Sigmoid colon (tissue), 6 donors: ENCODE measurements at regions not wholly inside any gene's neighbourhood (a gene's known extent, or its start where the extent isn't known, plus 50 kb on each side); places are given as distances from the start of the nearest gene placed in this dataset.

Source experiments
- DNase-seq: peaks from one replicate; pipeline ENCODE4 v3.0.0-alpha.2; 2019
- H3K27ac ChIP-seq, 4 donors: fragments of 200-600 bp; sonication (generic); one replicate each; pipeline ENCODE4 v1.5.1; 2016 to 2019; ENCODE audit warnings: mild to moderate bottlenecking in 1 of 4
- H3K27me3 ChIP-seq, 3 donors: fragments of 200-600 bp; sonication (generic); one replicate each; pipeline ENCODE4 v1.5.1; 2019; ENCODE audit warnings: mild to moderate bottlenecking in 1 of 3
- H3K36me3 ChIP-seq, 4 donors: fragments of 200-600 bp; sonication (generic); one replicate each; pipeline ENCODE4 v1.5.1; 2016 to 2019
- H3K4me1 ChIP-seq, 4 donors: fragments of 200-600 bp; sonication (generic); one replicate each; pipeline ENCODE4 v1.5.1; 2017 to 2019
- H3K4me3 ChIP-seq, 4 donors: fragments of 200-600 bp; sonication (generic); one replicate each; pipeline ENCODE4 v1.5.1; 2017 to 2019; ENCODE audit warnings: mild to moderate bottlenecking in 2 of 4, moderate library complexity in 1 of 4
- H3K9me3 ChIP-seq, 4 donors: fragments of 200-600 bp in 3 of 4; sonication (generic) in 3 of 4; one replicate each; pipeline versions ENCODE4 v1.5.1 to v1.6.1; 2013 to 2019
- CTCF ChIP-seq, 4 experiments: fragments of 450-650 bp in 3 of 4; fragments of 200-600 bp in 1 of 4; IDR thresholded peaks; one replicate each; pipeline ENCODE4 v1.5.1; 2016 to 2019; ENCODE audit warnings: antibody characterized with exemption in 4 of 4, mild to moderate bottlenecking in 3 of 4, moderate library complexity in 2 of 4
- EP300 ChIP-seq, 4 donors: sonication (generic); formaldehyde crosslinking; IDR thresholded peaks; one replicate each; pipeline ENCODE4 v1.6.1; 2017; ENCODE audit warnings: antibody characterized with exemption in 4 of 4
- POLR2A ChIP-seq, 2 donors: fragments of 450-650 bp; IDR thresholded peaks; one replicate each; pipeline ENCODE4 v1.6.1; 2016; ENCODE audit warnings: antibody characterized with exemption in 2 of 2, mild to moderate bottlenecking in 2 of 2, moderate library complexity in 2 of 2
- POLR2AphosphoS5 ChIP-seq, 4 donors: sonication (generic); formaldehyde crosslinking; IDR thresholded peaks; one replicate each; pipeline ENCODE4 v1.6.1; 2017; ENCODE audit warnings: antibody characterized with exemption in 4 of 4
- WGBS, 2 donors: extraction: QIAGEN DNeasy Blood & Tissue Kit; methylation state at CpG; one replicate each; pipeline ENCODE4 v1.1.7; 2013; 5-methylcytosine and 5-hydroxymethylcytosine counted together
- intact Hi-C: fragments of 100-400 bp; cut with DNase I; formaldehyde crosslinking; loops from one replicate; pipeline ENCODE4 v1.15.1; 2023
- donor health status: healthy with polysubstance abuse.
- donor health status: healthy.

- WGBS, 2 donors = 78 to 82% methylated on average over 25 of the region's 25 CpGs
- intact Hi-C loops = no loop called here
- no peak for DNase-seq
- no peaks in the 10 kb centered on the region for H3K9me3 ChIP-seq
- no peak overlapping the region for H3K27ac ChIP-seq
- no peaks in the 10 kb centered on the region for H3K27me3 ChIP-seq
- no peaks in the 10 kb centered on the region for H3K36me3 ChIP-seq
- H3K4me3 ChIP-seq = no peak overlapping the region
- no peaks in the 10 kb centered on the region for H3K4me1 ChIP-seq
- TF ChIP-seq EP300 (IDR thresholded peaks at IDR 0.05) (no peak), POLR2AphosphoS5 (IDR thresholded peaks at IDR 0.05) (no peak), POLR2A (IDR thresholded peaks at IDR 0.05) (no peak), CTCF (IDR thresholded peaks at IDR 0.05) (no peak)
Observed at GRCh38 chr12:38056701-38057689, 259.6 kb upstream of the ALG10B start.

- 94 to 95% methylated on average over 19 of the region's 19 CpGs for WGBS, 2 donors
- no peaks in the 10 kb centered on the region for H3K4me1 ChIP-seq
- H3K4me3 ChIP-seq = no peak overlapping the region
- H3K9me3 ChIP-seq = peaks cover 0 to 5% (median under 1%) of the 10 kb centered on the region in 4 donors
- no peak for DNase-seq
- no peak overlapping the region for H3K27ac ChIP-seq
- no peak for TF ChIP-seq POLR2A (IDR thresholded peaks at IDR 0.05)
- no peak for TF ChIP-seq CTCF (IDR thresholded peaks at IDR 0.05)
- no peak for TF ChIP-seq POLR2AphosphoS5 (IDR thresholded peaks at IDR 0.05)
- TF ChIP-seq EP300 (IDR thresholded peaks at IDR 0.05) = no peak
- H3K27me3 ChIP-seq = no peaks in the 10 kb centered on the region
- H3K36me3 ChIP-seq = no peaks in the 10 kb centered on the region
- intact Hi-C loops = no loop called here
Observed at GRCh38 chr12:38099686-38100085, 216.9 kb upstream of the ALG10B start.

- H3K9me3 ChIP-seq = peaks cover 0 to 5% (median under 1%) of the 10 kb centered on the region in 4 donors
- no peak overlapping the region for H3K4me3 ChIP-seq
- no peak overlapping the region for H3K27ac ChIP-seq
- TF ChIP-seq EP300 (IDR thresholded peaks at IDR 0.05) (no peak), CTCF (IDR thresholded peaks at IDR 0.05) (no peak), POLR2A (IDR thresholded peaks at IDR 0.05) (no peak)
- no peak for DNase-seq
- no peaks in the 10 kb centered on the region for H3K4me1 ChIP-seq
- no peaks in the 10 kb centered on the region for H3K36me3 ChIP-seq
- no peaks in the 10 kb centered on the region for H3K27me3 ChIP-seq
- intact Hi-C loops = no loop called here
- 21 to 23% methylated on average over 3 of the region's 3 CpGs for WGBS, 2 donors
Observed at GRCh38 chr12:38101753-38102152, 214.8 kb upstream of the ALG10B start.

GRCh38 chr12:38102197-38102596, 214.4 kb upstream of the ALG10B start:
- Histone ChIP-seq H3K4me1 (no peaks in the 10 kb centered on the region), H3K36me3 (no peaks in the 10 kb centered on the region), H3K27ac (no peak overlapping the region), H3K27me3 (no peaks in the 10 kb centered on the region), H3K9me3 (peaks cover 0 to 5% (median under 1%) of the 10 kb centered on the region in 4 donors), H3K4me3 (no peak overlapping the region)
- intact Hi-C loops = no loop called here
- no peak for TF ChIP-seq CTCF (IDR thresholded peaks at IDR 0.05)
- no peak for TF ChIP-seq EP300 (IDR thresholded peaks at IDR 0.05)
- TF ChIP-seq POLR2A (IDR thresholded peaks at IDR 0.05) = no peak
- DNase-seq = no peak
